HEK293T (cell line): ENCODE measurements at regions not wholly inside any gene's neighbourhood (a gene's known extent, or its start where the extent isn't known, plus 50 kb on each side); places are given as distances from the start of the nearest gene placed in this dataset.

ENCODE experiments used
- CTCF ChIA-PET: fragments of 350-600 bp; formaldehyde crosslinking; extraction: SDS; loops from one replicate; lab custom pipeline; 2021; ENCODE audit warnings: antibody characterized with exemption, inconsistent platforms; lab: Yijun Ruan, JAX
- POLR2A ChIA-PET: fragments of 350-600 bp; formaldehyde crosslinking; extraction: SDS; loops from one replicate; lab custom pipeline; 2020; ENCODE audit warnings: antibody characterized with exemption, inconsistent platforms; lab: Yijun Ruan, JAX
- DNase-seq: peaks from one replicate; pipeline ENCODE4 v3.0.0; 2012; ENCODE audit warnings: mixed read lengths; ENCODE audit errors: extremely low spot score
- ARNT ChIP-seq: fragments of 450-650 bp; IDR thresholded peaks from 2 replicates; pipeline ENCODE4 v1.6.1; 2017; ENCODE audit warnings: mild to moderate bottlenecking
- BHLHE40 ChIP-seq: fragments of 450-650 bp; IDR thresholded peaks from 2 replicates; pipeline ENCODE4 v1.6.1; 2016; ENCODE audit warnings: mild to moderate bottlenecking, moderate library complexity, borderline replicate concordance
- CTBP1 ChIP-seq: fragments of 450-650 bp; IDR thresholded peaks from 2 replicates; pipeline ENCODE4 v1.6.1; 2016; ENCODE audit warnings: borderline replicate concordance
- ELF4 ChIP-seq: fragments of 450-650 bp; IDR thresholded peaks from 2 replicates; pipeline ENCODE4 v1.6.1; 2017; ENCODE audit warnings: antibody characterized with exemption
- FOXA1 ChIP-seq: fragments of 450-650 bp; IDR thresholded peaks from 2 replicates; pipeline ENCODE4 v1.6.1; 2016; ENCODE audit warnings: mild to moderate bottlenecking
- FOXK2 ChIP-seq: fragments of 450-650 bp; IDR thresholded peaks from 2 replicates; pipeline ENCODE4 v1.6.1; 2016; ENCODE audit warnings: mild to moderate bottlenecking
- FOXM1 ChIP-seq: fragments of 450-650 bp; IDR thresholded peaks from 2 replicates; pipeline ENCODE4 v1.6.1; 2017; ENCODE audit warnings: mild to moderate bottlenecking, borderline replicate concordance
- HDGF ChIP-seq: fragments of 450-650 bp; IDR thresholded peaks from 2 replicates; pipeline ENCODE4 v1.6.1; 2017; ENCODE audit warnings: antibody characterized with exemption, borderline replicate concordance
- L3MBTL2 ChIP-seq: fragments of 450-650 bp; conservative IDR thresholded peaks from 2 replicates; pipeline ENCODE4 v1.6.1; 2016; ENCODE audit warnings: mild to moderate bottlenecking
- LEF1 ChIP-seq: fragments of 450-650 bp; IDR thresholded peaks from 2 replicates; pipeline ENCODE4 v1.6.1; 2017; ENCODE audit warnings: mild to moderate bottlenecking, borderline replicate concordance
- NFRKB ChIP-seq: fragments of 450-650 bp; IDR thresholded peaks from 2 replicates; pipeline ENCODE4 v1.6.1; 2016; ENCODE audit warnings: mild to moderate bottlenecking, moderate library complexity
- SP1 ChIP-seq: fragments of 450-650 bp; IDR thresholded peaks from 2 replicates; pipeline ENCODE4 v1.6.1; 2017
- SUZ12 ChIP-seq: fragments of 450-650 bp; IDR thresholded peaks from 2 replicates; pipeline ENCODE4 v1.6.1; 2016; ENCODE audit warnings: mild to moderate bottlenecking
- TARDBP ChIP-seq: fragments of 450-650 bp; IDR thresholded peaks from 2 replicates; pipeline ENCODE4 v1.6.1; 2016
- ZNF384 ChIP-seq: fragments of 450-650 bp; IDR thresholded peaks from 2 replicates; pipeline ENCODE4 v1.6.1; 2016
- TF ChIP-seq, protein P1 (sequence below): fragments of 450-650 bp; IDR thresholded peaks from 2 replicates; pipeline ENCODE4 v1.6.1; 2016

DNA sequence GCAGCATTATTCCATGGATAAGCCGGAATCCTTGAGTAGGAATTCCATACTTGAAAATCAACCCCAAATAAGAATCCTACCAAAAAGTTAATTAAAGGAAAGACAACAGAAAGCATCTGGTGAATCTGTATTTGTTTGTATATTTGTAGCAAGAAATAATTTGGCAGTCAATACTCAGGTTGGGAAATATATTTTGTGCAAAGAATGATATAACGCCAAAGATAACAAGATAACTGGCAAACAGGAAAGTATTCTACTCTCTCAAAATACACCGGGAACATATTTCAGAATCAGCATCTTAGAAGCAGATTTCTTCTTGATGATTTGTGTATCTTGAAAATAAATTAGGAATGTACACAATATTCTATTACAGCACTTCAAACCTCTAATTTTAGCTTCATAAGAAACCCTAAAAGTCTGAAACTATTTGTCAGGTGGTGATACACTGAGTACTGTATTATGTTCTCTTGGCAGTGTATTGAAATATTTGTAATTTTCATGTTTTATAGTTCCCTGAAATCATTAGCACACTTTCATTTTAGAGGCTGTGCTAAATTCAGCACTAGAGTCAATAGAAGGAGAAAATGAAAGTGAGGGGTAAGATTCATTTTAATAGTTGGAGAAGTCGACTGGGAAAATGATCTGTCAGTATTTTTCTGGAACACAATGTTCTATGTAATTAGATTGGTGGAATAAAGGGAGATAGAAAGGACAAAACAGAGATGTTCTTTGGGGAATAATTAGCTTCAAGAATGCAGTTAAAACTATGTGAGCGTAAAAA, 879.7 kb upstream of the GJE1 start:
- ChIA-PET POLR2A (no interaction called here), CTCF (no interaction called here)
- DNase-seq = no peak
- no peak for TF ChIP-seq ELF4
- no peak for TF ChIP-seq NFRKB
- TF ChIP-seq TARDBP = no peak
- TF ChIP-seq, protein P1, sequence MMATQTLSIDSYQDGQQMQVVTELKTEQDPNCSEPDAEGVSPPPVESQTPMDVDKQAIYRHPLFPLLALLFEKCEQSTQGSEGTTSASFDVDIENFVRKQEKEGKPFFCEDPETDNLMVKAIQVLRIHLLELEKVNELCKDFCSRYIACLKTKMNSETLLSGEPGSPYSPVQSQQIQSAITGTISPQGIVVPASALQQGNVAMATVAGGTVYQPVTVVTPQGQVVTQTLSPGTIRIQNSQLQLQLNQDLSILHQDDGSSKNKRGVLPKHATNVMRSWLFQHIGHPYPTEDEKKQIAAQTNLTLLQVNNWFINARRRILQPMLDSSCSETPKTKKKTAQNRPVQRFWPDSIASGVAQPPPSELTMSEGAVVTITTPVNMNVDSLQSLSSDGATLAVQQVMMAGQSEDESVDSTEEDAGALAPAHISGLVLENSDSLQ = no peak
- no peak for TF ChIP-seq LEF1
- no peak for TF ChIP-seq L3MBTL2
- TF ChIP-seq FOXA1 = no peak

DNA sequence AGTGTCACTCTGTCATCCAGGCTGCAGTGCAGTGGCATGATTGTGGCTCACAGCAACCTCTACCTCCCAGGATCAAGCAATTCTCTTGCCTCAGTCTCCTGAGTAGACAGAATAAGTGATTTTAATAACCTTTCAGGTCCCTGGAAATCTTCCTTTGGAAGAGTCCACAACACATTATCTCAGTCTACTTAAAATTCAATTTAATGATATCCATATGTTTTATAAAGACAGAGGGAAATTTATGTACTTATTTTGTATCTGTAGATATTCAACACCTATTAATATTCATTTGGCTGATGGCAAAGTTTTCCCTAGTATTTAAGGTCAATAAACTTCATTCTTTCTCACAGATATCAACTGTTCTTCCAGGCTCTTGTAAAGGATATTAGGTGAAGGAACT, 881.4 kb upstream of the GJE1 start:
- no peak for DNase-seq
- ChIA-PET CTCF (interaction anchor here (0.6 kb wide), 1 partner anchor 173 kb away, joined by 3 read pairs; no protein-coding TSS in a partner anchor), POLR2A (no interaction called here)
- TF ChIP-seq FOXK2 = no peak
- TF ChIP-seq, protein P1 = no peak
- TF ChIP-seq HDGF = no peak
- no peak for TF ChIP-seq ZNF384
- no peak for TF ChIP-seq SP1
- TF ChIP-seq CTBP1 = no peak
- TF ChIP-seq FOXA1 = no peak
- TF ChIP-seq NFRKB = no peak
- no peak for TF ChIP-seq BHLHE40
- TF ChIP-seq FOXM1 = no peak
- no peak for TF ChIP-seq ELF4
- no peak for TF ChIP-seq SUZ12
- no peak for TF ChIP-seq LEF1
- no peak for TF ChIP-seq TARDBP
- no peak for TF ChIP-seq ARNT
- no peak for TF ChIP-seq L3MBTL2

DNA sequence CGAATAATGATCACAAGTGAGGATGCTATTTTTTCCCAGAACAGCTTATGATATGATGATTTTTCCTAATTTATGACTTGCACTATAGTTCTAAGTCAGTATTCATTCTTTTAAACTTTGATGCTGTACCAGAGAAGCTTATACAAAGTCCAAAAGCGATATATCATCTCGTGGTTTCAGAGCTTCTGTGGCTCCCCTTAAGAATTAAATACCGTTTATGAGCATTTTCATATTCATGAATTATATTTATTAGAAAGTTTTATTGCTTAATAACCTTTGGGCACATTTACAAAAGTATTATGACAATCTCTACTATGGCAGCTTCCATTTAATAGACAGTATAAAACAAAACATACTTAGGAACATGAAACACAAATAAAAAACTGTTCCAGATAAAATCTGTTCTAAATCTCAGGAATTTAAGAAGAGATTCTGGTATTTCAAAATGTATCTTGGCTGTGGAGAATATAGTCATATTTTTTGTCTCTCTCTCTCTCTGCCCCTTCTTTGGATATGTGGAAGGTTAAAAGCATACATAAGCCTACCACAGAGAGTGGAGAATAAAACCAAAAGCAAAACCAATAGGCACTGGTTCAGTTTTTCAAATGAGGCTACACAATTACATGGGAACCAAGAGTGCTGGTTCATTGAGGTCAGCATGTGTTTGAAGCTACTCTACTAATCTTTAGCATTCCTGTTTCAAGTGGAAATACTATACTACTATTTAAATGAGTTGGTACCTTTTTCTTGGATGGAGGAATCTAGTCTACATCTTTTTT, 884.5 kb upstream of the GJE1 start:
- POLR2A ChIA-PET = no interaction called here

DNA sequence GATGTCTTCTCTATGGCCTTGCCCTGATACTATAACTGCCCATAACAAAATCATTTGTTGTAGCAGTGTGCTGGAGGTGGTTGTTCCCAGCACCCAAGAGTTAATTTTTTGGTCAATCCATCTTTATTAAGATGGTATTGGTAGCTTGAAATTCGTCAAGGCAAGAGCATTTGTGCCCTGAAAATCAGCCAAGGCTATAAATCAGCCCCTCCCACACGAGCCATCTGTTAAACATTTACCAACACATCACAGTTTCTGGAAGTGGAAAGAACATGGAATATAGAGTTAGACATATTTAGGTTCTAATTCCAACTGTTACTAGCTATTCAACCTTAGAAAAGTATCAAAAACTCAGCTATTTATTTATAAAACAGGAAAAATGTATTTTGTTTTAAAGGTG, 888.4 kb upstream of the GJE1 start:
- ChIA-PET POLR2A (no interaction called here), CTCF (no interaction called here)
- no peak for DNase-seq
- TF ChIP-seq NFRKB = no peak
- no peak for TF ChIP-seq SP1
- TF ChIP-seq BHLHE40 = no peak
- TF ChIP-seq ARNT = no peak
- no peak for TF ChIP-seq FOXA1
- no peak for TF ChIP-seq ELF4
- TF ChIP-seq HDGF = no peak
- TF ChIP-seq L3MBTL2 = no peak
- no peak for TF ChIP-seq FOXM1
- no peak for TF ChIP-seq SUZ12
- no peak for TF ChIP-seq FOXK2

More for the DNA sequence above, 884.5 kb upstream of the GJE1 start:
- CTCF ChIA-PET = no interaction called here
- DNase-seq = no peak
- TF ChIP-seq LEF1 = no peak
- no peak for TF ChIP-seq L3MBTL2
- no peak for TF ChIP-seq FOXM1
- TF ChIP-seq SUZ12 = no peak
- TF ChIP-seq, protein P1 = no peak
- no peak for TF ChIP-seq FOXK2
- no peak for TF ChIP-seq ZNF384
- TF ChIP-seq FOXA1 = no peak
- no peak for TF ChIP-seq ARNT
- TF ChIP-seq ELF4 = no peak
- no peak for TF ChIP-seq TARDBP
- no peak for TF ChIP-seq NFRKB
- TF ChIP-seq BHLHE40 = no peak
- no peak for TF ChIP-seq SP1
- TF ChIP-seq HDGF = no peak
- no peak for TF ChIP-seq CTBP1

DNA sequence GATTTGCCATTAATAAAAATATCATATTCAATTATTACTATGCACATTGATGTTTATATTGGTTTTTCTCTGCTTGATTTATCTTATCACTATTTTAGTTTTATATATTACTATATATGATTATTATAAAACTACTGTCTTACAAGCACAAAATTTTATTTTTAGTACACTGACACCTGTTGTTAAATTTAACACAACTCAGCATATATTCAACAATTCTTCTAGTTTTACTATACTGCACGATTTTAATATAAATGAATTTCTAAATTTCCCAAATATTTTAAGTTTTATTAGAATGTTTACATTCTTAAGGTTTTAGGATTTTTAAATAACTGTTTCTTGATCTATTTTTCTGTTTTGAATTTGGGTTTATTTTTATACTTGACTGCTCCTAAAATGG, 889.8 kb upstream of the GJE1 start:
- ChIA-PET CTCF (no interaction called here), POLR2A (no interaction called here)
- TF ChIP-seq LEF1 = no peak
- no peak for TF ChIP-seq FOXA1
- no peak for TF ChIP-seq ZNF384
- no peak for TF ChIP-seq HDGF
- no peak for TF ChIP-seq SUZ12
- no peak for TF ChIP-seq ARNT
- no peak for TF ChIP-seq ELF4
- TF ChIP-seq, protein P1 = no peak
- TF ChIP-seq SP1 = no peak
- no peak for TF ChIP-seq L3MBTL2
- no peak for TF ChIP-seq TARDBP
- TF ChIP-seq FOXM1 = no peak
- no peak for TF ChIP-seq FOXK2
- no peak for TF ChIP-seq CTBP1
- no peak for TF ChIP-seq NFRKB
- TF ChIP-seq BHLHE40 = no peak
- DNase-seq = no peak
